ENCODE measurements at regions not wholly inside any gene's neighbourhood (a gene's known extent, or its start where the extent isn't known, plus 50 kb on each side); places are given as distances from the start of the nearest gene placed in this dataset.

GRCh38 chr10:29692121-29692539 is 57.4 kb upstream of the SVIL start:
- TF ChIP-seq CTCF (IDR thresholded peaks at IDR 0.05) (no peak), ZFX (IDR thresholded peaks at IDR 0.05; ENCODE audit: borderline replicate concordance) (no peak)
